Activated CD4-positive, alpha-beta T cell treated with anti-CD3 and anti-CD28 coated beads, Interleukin-2, amount 50 U/mL, for 48 hours (primary cell): ENCODE measurements at regions not wholly inside any gene's neighbourhood (a gene's known extent, or its start where the extent isn't known, plus 50 kb on each side); places are given as distances from the start of the nearest gene placed in this dataset.

ENCODE experiments used
- DNase-seq, 2 experiments: peaks; one replicate each; pipeline ENCODE4 v3.0.0-alpha.2; 2020

- DNase-seq, result no peak
Observed at GRCh38 chr15:81514725-81515124, 140.7 kb upstream of the TMC3 start.

GRCh38 chr15:81511138-81511537 lies 137.1 kb upstream of the TMC3 start:
- DNase-seq, result no peak

- DNase-seq, result no peak
Observed at GRCh38 chr15:81507831-81508230, 133.8 kb upstream of the TMC3 start.

- DNase-seq, result no peak
Observed at GRCh38 chr15:81506936-81507335, 132.9 kb upstream of the TMC3 start.

- DNase-seq, result no peak
Observed at GRCh38 chr15:81506071-81506470, 132.1 kb upstream of the TMC3 start.

- DNase-seq, result no peak
Observed at GRCh38 chr15:81504170-81504905, 130.3 kb upstream of the TMC3 start.

- no peak for DNase-seq
Observed at GRCh38 chr15:81502439-81502838, 128.4 kb upstream of the TMC3 start.

GRCh38 chr15:81500081-81500480 lies 126.1 kb upstream of the TMC3 start:
- no peak for DNase-seq

GRCh38 chr15:81498294-81498693 lies 124.3 kb upstream of the TMC3 start:
- DNase-seq, result no peak

GRCh38 chr15:81497238-81497637 lies 123.2 kb upstream of the TMC3 start:
- no peak for DNase-seq

- DNase-seq, result no peak
Observed at GRCh38 chr15:81495780-81496467, 121.9 kb upstream of the TMC3 start.

- DNase-seq, result no peak
Observed at GRCh38 chr15:81492969-81493645, 119.1 kb upstream of the TMC3 start.

- no peak for DNase-seq
Observed at GRCh38 chr15:81492331-81492968, 118.4 kb upstream of the TMC3 start.

- DNase-seq, result no peak
Observed at GRCh38 chr15:81491414-81492096, 117.5 kb upstream of the TMC3 start.

GRCh38 chr15:81485806-81486205 lies 111.8 kb upstream of the TMC3 start:
- DNase-seq, result no peak

- DNase-seq, result no peak
Observed at GRCh38 chr15:81484086-81484955, 110.3 kb upstream of the TMC3 start.

GRCh38 chr15:81483496-81483895 lies 109.5 kb upstream of the TMC3 start:
- DNase-seq, result no peak

GRCh38 chr15:81481346-81481745 lies 107.3 kb upstream of the TMC3 start:
- DNase-seq, result no peak

GRCh38 chr15:81480645-81481053 lies 106.6 kb upstream of the TMC3 start:
- DNase-seq, result no peak

GRCh38 chr15:81478354-81478753 lies 104.3 kb upstream of the TMC3 start:
- DNase-seq, result no peak

GRCh38 chr15:81475926-81476325 lies 101.9 kb upstream of the TMC3 start:
- DNase-seq, result no peak

GRCh38 chr15:81475471-81475870 lies 101.5 kb upstream of the TMC3 start:
- DNase-seq, result no peak
